ENCODE measurements at regions not wholly inside any gene's neighbourhood (a gene's known extent, or its start where the extent isn't known, plus 50 kb on each side); places are given as distances from the start of the nearest gene placed in this dataset.

DNA sequence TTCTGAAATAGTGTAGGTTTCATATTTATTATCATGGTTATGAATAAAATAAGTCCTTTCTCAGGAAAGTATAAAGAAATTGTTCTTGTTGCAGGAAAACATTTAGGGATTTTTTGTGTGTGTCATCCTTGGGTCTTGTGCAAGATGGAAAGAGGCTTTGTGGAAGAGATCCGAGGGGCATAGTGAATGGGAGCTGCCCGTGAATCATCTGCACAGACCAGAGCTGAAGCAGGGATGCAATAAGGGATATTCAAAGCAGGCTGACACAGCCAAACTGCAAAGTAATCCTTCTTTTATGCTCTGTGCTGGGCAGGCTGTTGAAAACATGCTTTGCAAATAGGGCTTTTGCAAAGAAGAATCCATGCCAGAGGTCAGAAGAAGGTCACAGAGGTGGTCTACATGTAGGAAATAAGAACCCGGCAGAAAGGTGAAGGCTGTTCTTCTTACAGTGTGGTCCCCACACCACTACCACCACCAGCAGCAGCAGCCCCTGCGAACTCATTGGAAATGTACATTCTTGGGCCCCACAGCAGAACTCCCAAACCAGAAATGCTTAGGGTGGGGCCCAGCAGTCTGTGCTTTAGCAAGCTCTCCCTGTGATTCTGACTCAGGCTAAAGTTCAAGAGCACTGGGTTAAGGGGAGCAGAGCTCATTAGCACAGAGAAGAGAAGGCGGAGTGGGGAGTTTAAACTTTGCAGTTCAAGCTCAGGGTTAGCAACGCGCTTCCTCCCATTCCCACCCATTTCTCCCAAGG is 237.6 kb downstream of the QKI start:
- H3K9me3 Mint-ChIP-seq (ENCODE audit: unreplicated experiment) = no peaks in the 10 kb centered on the region
- H3K4me3 Mint-ChIP-seq (ENCODE audit: unreplicated experiment) = no peak overlapping the region
- TF ChIP-seq, protein P1, sequence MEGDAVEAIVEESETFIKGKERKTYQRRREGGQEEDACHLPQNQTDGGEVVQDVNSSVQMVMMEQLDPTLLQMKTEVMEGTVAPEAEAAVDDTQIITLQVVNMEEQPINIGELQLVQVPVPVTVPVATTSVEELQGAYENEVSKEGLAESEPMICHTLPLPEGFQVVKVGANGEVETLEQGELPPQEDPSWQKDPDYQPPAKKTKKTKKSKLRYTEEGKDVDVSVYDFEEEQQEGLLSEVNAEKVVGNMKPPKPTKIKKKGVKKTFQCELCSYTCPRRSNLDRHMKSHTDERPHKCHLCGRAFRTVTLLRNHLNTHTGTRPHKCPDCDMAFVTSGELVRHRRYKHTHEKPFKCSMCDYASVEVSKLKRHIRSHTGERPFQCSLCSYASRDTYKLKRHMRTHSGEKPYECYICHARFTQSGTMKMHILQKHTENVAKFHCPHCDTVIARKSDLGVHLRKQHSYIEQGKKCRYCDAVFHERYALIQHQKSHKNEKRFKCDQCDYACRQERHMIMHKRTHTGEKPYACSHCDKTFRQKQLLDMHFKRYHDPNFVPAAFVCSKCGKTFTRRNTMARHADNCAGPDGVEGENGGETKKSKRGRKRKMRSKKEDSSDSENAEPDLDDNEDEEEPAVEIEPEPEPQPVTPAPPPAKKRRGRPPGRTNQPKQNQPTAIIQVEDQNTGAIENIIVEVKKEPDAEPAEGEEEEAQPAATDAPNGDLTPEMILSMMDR (IDR thresholded peaks at IDR 0.05; ENCODE audit: unreplicated experiment) = no peak
- no peaks in the 10 kb centered on the region for H3K4me1 Mint-ChIP-seq (ENCODE audit: unreplicated experiment)
- H3K36me3 Mint-ChIP-seq (ENCODE audit: low read depth, unreplicated experiment) = no peaks in the 10 kb centered on the region
- no peak for DNase-seq (ENCODE audit: low spot score)
- H3K27me3 Mint-ChIP-seq (ENCODE audit: unreplicated experiment) = no peaks in the 10 kb centered on the region
- H3K27ac Mint-ChIP-seq (ENCODE audit: unreplicated experiment) = no peak overlapping the region

DNA sequence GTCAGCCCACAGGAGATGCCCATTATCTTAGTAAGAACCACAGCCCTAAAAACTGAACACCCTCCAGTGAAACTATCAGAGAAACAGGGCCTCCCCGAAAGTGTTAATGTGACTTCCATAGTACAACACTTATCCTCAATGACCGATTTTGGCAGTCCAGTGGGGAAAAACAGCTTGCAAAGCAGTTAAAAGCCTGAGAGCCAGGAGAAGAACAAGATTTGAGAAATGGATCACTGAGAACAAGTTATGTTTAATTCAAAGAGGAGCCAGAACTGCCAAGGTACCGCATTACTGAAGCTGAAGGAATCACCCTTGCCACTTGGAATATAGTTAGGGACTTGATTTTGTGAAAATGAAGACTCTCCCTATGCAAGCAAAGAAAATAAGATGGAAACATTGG is 236.9 kb downstream of the QKI start:
- Mint-ChIP-seq H3K4me3 (ENCODE audit: unreplicated experiment) (no peak overlapping the region), H3K36me3 (ENCODE audit: low read depth, unreplicated experiment) (no peaks in the 10 kb centered on the region), H3K9me3 (ENCODE audit: unreplicated experiment) (no peaks in the 10 kb centered on the region), H3K27me3 (ENCODE audit: unreplicated experiment) (no peaks in the 10 kb centered on the region), H3K4me1 (ENCODE audit: unreplicated experiment) (no peaks in the 10 kb centered on the region), H3K27ac (ENCODE audit: unreplicated experiment) (no peak overlapping the region)
- TF ChIP-seq, protein P1 (IDR thresholded peaks at IDR 0.05; ENCODE audit: unreplicated experiment) = no peak
- no peak for DNase-seq (ENCODE audit: low spot score)

DNA sequence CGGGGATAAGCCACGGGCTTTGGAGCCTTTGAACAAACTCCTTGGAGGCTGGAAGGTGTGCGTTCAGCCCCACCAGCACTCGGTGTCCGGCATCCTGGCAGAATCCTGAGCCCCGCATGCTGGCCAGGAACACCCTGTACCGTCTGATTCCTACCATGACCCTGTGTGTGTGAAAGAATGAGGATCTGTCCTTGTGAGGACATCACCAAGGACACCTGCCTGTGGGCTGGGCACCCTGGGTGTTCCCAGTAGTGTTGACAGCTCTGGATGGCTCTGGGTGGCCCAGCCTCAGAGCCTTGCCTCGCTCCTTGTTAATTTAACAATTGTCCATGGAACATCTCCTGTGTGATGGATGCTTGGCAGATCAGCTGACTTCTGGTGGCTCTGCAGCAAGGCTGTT is 234.3 kb downstream of the QKI start:
- no peaks in the 10 kb centered on the region for H3K4me1 Mint-ChIP-seq (ENCODE audit: unreplicated experiment)
- no peak overlapping the region for H3K27ac Mint-ChIP-seq (ENCODE audit: unreplicated experiment)
- no peak for DNase-seq (ENCODE audit: low spot score)
- no peaks in the 10 kb centered on the region for H3K36me3 Mint-ChIP-seq (ENCODE audit: low read depth, unreplicated experiment)
- no peaks in the 10 kb centered on the region for H3K9me3 Mint-ChIP-seq (ENCODE audit: unreplicated experiment)
- no peaks in the 10 kb centered on the region for H3K27me3 Mint-ChIP-seq (ENCODE audit: unreplicated experiment)
- no peak overlapping the region for H3K4me3 Mint-ChIP-seq (ENCODE audit: unreplicated experiment)
- TF ChIP-seq, protein P1 (IDR thresholded peaks at IDR 0.05; ENCODE audit: unreplicated experiment) = no peak

DNA sequence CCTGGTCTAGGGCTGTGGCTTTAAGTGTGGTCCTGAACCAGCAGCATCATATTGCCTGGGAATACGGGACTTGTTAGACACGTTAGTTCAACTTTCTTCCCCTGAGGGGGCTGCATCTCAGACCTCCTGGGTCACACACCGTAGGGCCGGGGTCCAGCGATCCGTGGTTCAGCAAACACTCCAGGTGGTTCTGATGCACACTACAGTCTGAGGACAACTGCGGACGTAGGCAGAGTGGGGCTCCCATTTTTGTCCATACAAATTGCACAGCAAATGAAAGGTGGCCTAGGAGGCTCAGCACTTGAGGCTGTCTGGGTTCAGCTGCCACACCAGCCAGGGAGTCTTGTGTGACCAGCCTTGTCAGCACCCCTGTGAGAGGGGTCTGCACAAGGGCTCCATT is 233.1 kb downstream of the QKI start:
- H3K36me3 Mint-ChIP-seq (ENCODE audit: low read depth, unreplicated experiment) = no peaks in the 10 kb centered on the region
- H3K27me3 Mint-ChIP-seq (ENCODE audit: unreplicated experiment) = no peaks in the 10 kb centered on the region
- TF ChIP-seq, protein P1 (IDR thresholded peaks at IDR 0.05; ENCODE audit: unreplicated experiment) = no peak
- H3K9me3 Mint-ChIP-seq (ENCODE audit: unreplicated experiment) = no peaks in the 10 kb centered on the region
- no peaks in the 10 kb centered on the region for H3K4me1 Mint-ChIP-seq (ENCODE audit: unreplicated experiment)
- H3K4me3 Mint-ChIP-seq (ENCODE audit: unreplicated experiment) = no peak overlapping the region
- DNase-seq (ENCODE audit: low spot score) = no peak
- no peak overlapping the region for H3K27ac Mint-ChIP-seq (ENCODE audit: unreplicated experiment)

DNA sequence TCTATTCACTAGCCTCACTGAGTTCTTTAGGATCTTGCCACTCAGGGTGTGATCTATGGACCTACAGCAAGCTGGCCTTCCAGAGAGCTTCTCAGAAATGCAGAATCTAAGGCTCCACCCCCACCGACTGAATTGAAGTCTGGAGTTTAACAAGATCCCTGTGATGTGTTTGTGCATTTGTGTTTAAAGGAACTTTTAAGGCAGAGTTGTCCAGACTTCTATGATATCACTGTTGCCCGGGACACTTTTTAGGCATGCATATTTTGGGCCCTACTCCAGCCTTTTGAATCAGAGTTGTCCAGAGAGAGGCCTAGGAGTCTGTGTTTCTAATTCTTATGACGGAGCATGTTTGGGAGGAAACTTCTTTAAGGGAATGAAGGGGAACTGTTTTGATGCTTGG is 232.3 kb downstream of the QKI start:
- Mint-ChIP-seq H3K9me3 (ENCODE audit: unreplicated experiment) (no peaks in the 10 kb centered on the region), H3K4me3 (ENCODE audit: unreplicated experiment) (no peak overlapping the region)

More for the DNA sequence above, 232.3 kb downstream of the QKI start:
- TF ChIP-seq, protein P1 (IDR thresholded peaks at IDR 0.05; ENCODE audit: unreplicated experiment) = no peak
- Mint-ChIP-seq H3K27ac (ENCODE audit: unreplicated experiment) (no peak overlapping the region), H3K27me3 (ENCODE audit: unreplicated experiment) (no peaks in the 10 kb centered on the region), H3K4me1 (ENCODE audit: unreplicated experiment) (no peaks in the 10 kb centered on the region), H3K36me3 (ENCODE audit: low read depth, unreplicated experiment) (no peaks in the 10 kb centered on the region)
- DNase-seq (ENCODE audit: low spot score) = no peak
